Kidney (tissue), 13 donors: ENCODE measurements at regions not wholly inside any gene's neighbourhood (a gene's known extent, or its start where the extent isn't known, plus 50 kb on each side); places are given as distances from the start of the nearest gene placed in this dataset.

ENCODE experiments used
- DNase-seq, 5 donors: peaks; one replicate each; pipeline ENCODE4 v3.0.0-alpha.2; 2013 to 2020
- FAIRE-seq: peaks from 2 replicates; lab custom pipeline; 2012; peaks lifted over from hg19 to GRCh38; lab: Jason Lieb, UNC
- H3K27ac ChIP-seq, 2 donors: one replicate each; pipeline ENCODE4 v1.7.0; 2013; ENCODE audit warnings: low read depth in 2 of 2, low read length in 2 of 2, inconsistent platforms in 1 of 2
- H3K27me3 ChIP-seq: one replicate; pipeline ENCODE4 v1.7.1; 2013; ENCODE audit warnings: low read length, inconsistent platforms; ENCODE audit not compliant: control insufficient read depth, insufficient read depth
- H3K36me3 ChIP-seq, 3 donors: one replicate each; pipeline versions ENCODE4 v1.7.0 to v1.7.1; 2013; ENCODE audit warnings: low read length in 3 of 3, control low read depth in 1 of 3, inconsistent platforms in 1 of 3; ENCODE audit not compliant: insufficient read depth in 3 of 3, control insufficient read depth in 2 of 3
- H3K4me1 ChIP-seq, 3 donors: one replicate each; pipeline versions ENCODE4 v1.7.0 to v1.7.1; 2013; ENCODE audit warnings: low read length in 3 of 3, inconsistent platforms in 1 of 3, low read depth in 1 of 3; ENCODE audit not compliant: control insufficient read depth in 2 of 3, insufficient read depth in 2 of 3
- H3K4me3 ChIP-seq, 3 donors: one replicate each; pipeline versions ENCODE4 v1.7.0 to v1.8.1; 2013; ENCODE audit warnings: low read length in 3 of 3, control low read depth in 1 of 3, inconsistent platforms in 1 of 3
- H3K9ac ChIP-seq, 3 donors: one replicate each; pipeline versions ENCODE4 v1.7.0 to v1.7.1; 2013; ENCODE audit warnings: low read length in 3 of 3, control low read depth in 1 of 3, inconsistent platforms in 1 of 3
- H3K9me3 ChIP-seq, 3 donors: one replicate each; pipeline versions ENCODE4 v1.7.0 to v1.7.1; 2013; ENCODE audit warnings: low read length in 3 of 3, control low read depth in 1 of 3, inconsistent platforms in 1 of 3; ENCODE audit not compliant: control insufficient read depth in 2 of 3, insufficient read depth in 1 of 3
- CTCF ChIP-seq: IDR thresholded peaks from 3 replicates; pipeline ENCODE4 v1.5.1; 2012; ENCODE audit warnings: mild to moderate bottlenecking, moderate library complexity, borderline replicate concordance; ENCODE audit not compliant: insufficient read depth; ENCODE audit errors: extremely low read depth
- intact Hi-C: fragments of 100-400 bp; cut with DNase I; formaldehyde crosslinking; loops from one replicate; pipeline ENCODE4 v1.11.1; 2022
- donor health status: control.
- donor health status: control.
- donor health status: control.
- donor health status: control.
- donor health status: control.
- donor health status: DM: yes; HTN: yes; CAD: no.
- donor health status: Normal renal cell carcinoma (clear cell type).

GRCh38 chr2:236747925-236748324 lies 178.3 kb downstream of the ACKR3 start:
- no peak overlapping the region for H3K9ac ChIP-seq
- H3K27me3 ChIP-seq = no peaks in the 10 kb centered on the region
- H3K9me3 ChIP-seq = no peaks in the 10 kb centered on the region
- peaks cover 0 to 6% (median 0%) of the 10 kb centered on the region in 3 donors for H3K4me1 ChIP-seq
- H3K4me3 ChIP-seq = no peak overlapping the region
- intact Hi-C loops = no loop called here
- no peak for TF ChIP-seq CTCF
- DNase-seq = no peak
- no peak for FAIRE-seq
- H3K27ac ChIP-seq = no peak overlapping the region
- H3K36me3 ChIP-seq = no peaks in the 10 kb centered on the region

GRCh38 chr2:236748385-236748784 lies 178.8 kb downstream of the ACKR3 start:
- Histone ChIP-seq H3K9ac (no peak overlapping the region), H3K4me3 (no peak overlapping the region), H3K4me1 (peaks cover 0 to 6% (median 0%) of the 10 kb centered on the region in 3 donors), H3K27ac (no peak overlapping the region), H3K9me3 (no peaks in the 10 kb centered on the region), H3K36me3 (no peaks in the 10 kb centered on the region), H3K27me3 (no peaks in the 10 kb centered on the region)
- FAIRE-seq (no peak), DNase-seq (peak in 1 of 5 donors; percentile 71)
- intact Hi-C loops = no loop called here
- no peak for TF ChIP-seq CTCF

GRCh38 chr2:236748801-236749200 lies 179.2 kb downstream of the ACKR3 start:
- FAIRE-seq = no peak
- DNase-seq = peak in 2 of 5 donors; percentile 53 to 66
- Histone ChIP-seq H3K27me3 (no peaks in the 10 kb centered on the region), H3K4me1 (peaks cover 0 to 6% (median 0%) of the 10 kb centered on the region in 3 donors), H3K9me3 (no peaks in the 10 kb centered on the region), H3K4me3 (no peak overlapping the region), H3K27ac (no peak overlapping the region), H3K36me3 (no peaks in the 10 kb centered on the region), H3K9ac (no peak overlapping the region)
- intact Hi-C loops = no loop called here
- TF ChIP-seq CTCF = no peak

- FAIRE-seq (no peak), DNase-seq (peak in 3 of 5 donors; percentile 47 to 72 (median 67))
- no peak overlapping the region for H3K27ac ChIP-seq
- no peaks in the 10 kb centered on the region for H3K9me3 ChIP-seq
- no peaks in the 10 kb centered on the region for H3K36me3 ChIP-seq
- no peaks in the 10 kb centered on the region for H3K27me3 ChIP-seq
- peaks cover 0 to 6% (median 2%) of the 10 kb centered on the region in 3 donors for H3K4me1 ChIP-seq
- H3K4me3 ChIP-seq = no peak overlapping the region
- intact Hi-C loops = no loop called here
- H3K9ac ChIP-seq = no peak overlapping the region
- no peak for TF ChIP-seq CTCF
These were observed 179.7 kb downstream of the ACKR3 start for GRCh38 chr2:236749346-236749745.
